Mammary epithelial cell (primary cell): ENCODE measurements at regions not wholly inside any gene's neighbourhood (a gene's known extent, or its start where the extent isn't known, plus 50 kb on each side); places are given as distances from the start of the nearest gene placed in this dataset.

Experiments
- CTCF ChIP-seq, 2 donors: IDR thresholded peaks in 1 of 2; conservative IDR thresholded peaks in 1 of 2; 2 replicates each; pipeline ENCODE4 v1.5.1; 2011 to 2012; ENCODE audit warnings: inconsistent platforms in 2 of 2, low read length in 2 of 2, mild to moderate bottlenecking in 2 of 2, control low read depth in 1 of 2, low read depth in 1 of 2; ENCODE audit not compliant: insufficient read depth in 1 of 2; ENCODE audit errors: extremely low read depth in 1 of 2
- EZH2 ChIP-seq: IDR thresholded peaks from 2 replicates; pipeline ENCODE4 v1.6.1; 2012; ENCODE audit warnings: low read length, inconsistent platforms, borderline replicate concordance

- no peak for TF ChIP-seq CTCF (conservative IDR thresholded peaks at IDR 0.05 in 1 of 2, IDR thresholded peaks at IDR 0.05 in 1 of 2; ENCODE audit: extremely low read depth in 1 of 2, insufficient read depth in 1 of 2, low read depth in 1 of 2, low read length in 2 of 2)
- TF ChIP-seq EZH2 = no peak
Observed at GRCh38 chr15:97836003-97836402, 124.5 kb upstream of the ARRDC4 start.
